ENCODE measurements at regions not wholly inside any gene's neighbourhood (a gene's known extent, or its start where the extent isn't known, plus 50 kb on each side); places are given as distances from the start of the nearest gene placed in this dataset.
A peak's percentile ranks its signal among the peaks of the same experiment; 100 is the strongest.
"Not testable (repeated sequence)": the region's sequence is repeated elsewhere in the genome, so short reads cannot be mapped to it uniquely, and the experiment has no call there.

DNA sequence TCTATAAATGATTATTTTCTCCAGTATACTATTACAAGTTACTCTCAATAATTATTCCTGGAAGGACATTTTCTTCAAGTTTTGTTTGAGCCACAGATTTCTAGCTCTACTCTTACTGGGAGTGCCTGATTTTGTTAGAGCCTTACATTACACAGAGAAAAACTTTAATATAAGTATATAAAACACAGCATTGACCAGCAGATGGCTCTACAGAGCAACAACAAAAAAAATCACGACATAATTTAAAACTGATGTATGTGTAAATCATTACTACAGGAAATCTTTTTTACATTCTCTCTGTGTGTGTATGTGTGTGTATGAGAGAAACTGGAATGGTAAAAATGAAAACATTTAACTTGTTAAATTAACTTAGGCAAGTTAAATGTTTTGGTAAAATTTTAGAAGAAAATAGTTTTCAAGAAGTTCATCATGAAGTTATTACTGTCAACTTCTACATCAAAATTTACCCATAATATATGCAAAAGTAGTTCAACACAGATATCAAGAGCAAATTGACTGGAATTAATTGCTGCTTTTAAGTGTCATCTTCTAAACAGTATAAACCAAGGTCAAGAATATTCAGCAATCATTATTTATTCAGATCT is 103.3 kb downstream of the MDH1 start:
- no peak for DNase-seq (ENCODE audit: low read depth, low spot score)

DNA sequence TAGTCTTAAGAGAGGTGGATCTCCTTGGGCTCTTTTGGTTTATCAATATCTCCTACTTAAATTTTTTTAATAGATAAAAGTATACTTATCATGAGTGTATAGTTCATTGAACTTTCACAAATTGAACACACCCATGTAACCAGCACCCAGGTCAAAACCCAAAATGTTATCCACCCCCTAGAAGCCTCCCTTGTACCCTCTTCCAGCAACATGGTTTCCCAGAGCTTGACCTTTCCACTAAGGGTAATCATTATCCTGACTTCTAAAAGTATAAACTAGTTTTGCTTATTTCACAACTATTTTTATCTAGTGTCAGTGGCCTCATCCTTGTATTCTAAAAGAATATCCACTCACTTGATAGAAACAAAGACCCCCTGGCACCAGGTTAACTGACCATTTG is 106.8 kb downstream of the MDH1 start:
- no peak for DNase-seq (ENCODE audit: low read depth, low spot score)
- no peak overlapping the region for H3K27ac ChIP-seq

More for the DNA sequence above, 103.3 kb downstream of the MDH1 start:
- H3K27ac ChIP-seq: no peak overlapping the region

DNA sequence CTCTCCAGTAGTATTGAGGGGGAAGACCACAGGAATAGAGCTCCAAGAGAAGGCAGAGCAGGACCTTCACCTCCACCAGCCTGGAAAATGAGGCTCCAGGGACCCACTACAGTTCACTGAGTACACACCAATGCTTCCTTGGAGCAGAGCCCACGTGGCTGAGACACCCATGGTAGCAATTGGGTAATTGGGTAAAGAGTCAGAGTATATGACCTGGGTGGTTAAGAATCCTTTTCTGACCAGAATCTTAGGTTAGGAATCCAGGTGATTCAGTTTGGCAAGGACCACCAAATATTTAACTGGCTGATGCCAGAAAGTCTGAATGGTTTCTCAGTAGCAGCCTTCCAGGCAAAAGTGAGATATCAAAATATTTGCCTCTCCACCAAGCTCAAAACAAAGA is 107.7 kb downstream of the MDH1 start:
- DNase-seq (ENCODE audit: low read depth, low spot score): no peak
- no peak overlapping the region for H3K27ac ChIP-seq

DNA sequence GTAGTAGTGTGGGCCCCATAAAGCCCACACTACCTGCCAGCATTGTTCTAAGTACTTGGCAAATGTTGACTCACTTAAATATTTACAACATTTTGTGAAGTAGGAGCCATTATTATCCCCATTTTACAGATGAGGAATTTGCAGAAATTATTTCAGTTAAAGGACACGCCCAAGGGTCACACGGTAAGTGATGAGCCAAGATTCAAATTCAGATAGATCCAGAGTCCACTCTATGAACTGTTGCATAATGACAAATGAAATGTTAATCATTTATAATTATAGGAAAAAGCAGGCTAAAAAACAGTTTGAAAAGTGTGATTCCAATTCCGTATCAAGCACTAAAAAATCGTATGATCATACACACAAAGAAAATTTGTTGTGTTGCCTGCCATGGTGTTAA is 108.4 kb downstream of the MDH1 start:
- H3K27ac ChIP-seq: no peak overlapping the region
- DNase-seq (ENCODE audit: low read depth, low spot score): no peak

DNA sequence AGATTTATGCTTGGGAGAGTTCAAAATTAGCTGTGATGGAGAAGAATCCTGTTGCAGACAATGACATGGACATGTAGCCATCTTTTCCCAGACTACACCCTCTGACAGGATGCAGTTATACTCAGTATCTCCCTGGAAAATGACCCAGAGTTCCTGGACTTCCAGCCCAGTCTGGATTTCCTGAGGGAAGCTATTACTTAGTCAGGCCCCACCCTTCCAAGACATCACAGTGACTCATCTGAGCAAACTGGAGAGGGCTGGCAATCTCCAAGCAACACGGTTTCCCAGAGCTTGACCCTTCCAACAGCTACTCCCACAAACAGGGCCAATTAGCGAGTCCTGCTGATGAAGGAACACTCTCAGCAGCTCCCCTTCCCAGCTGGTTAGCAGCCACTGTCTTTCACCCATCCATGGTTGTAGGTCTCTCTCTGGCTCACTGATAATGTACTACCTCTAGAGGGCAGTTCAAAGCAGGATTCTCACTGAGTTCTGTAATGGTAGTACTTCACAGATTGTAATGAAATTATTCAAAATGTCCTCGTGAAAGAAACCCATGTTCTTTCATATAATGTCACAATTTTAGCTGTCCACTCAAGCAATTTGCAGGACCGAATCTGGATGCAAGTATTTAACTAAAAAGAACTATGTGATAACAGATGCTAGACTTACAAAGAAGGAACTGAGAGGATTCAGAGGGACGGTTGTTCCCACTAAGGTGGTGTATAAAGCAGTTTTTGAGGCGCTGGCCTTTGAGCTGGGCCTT is 110.2 kb downstream of the MDH1 start:
- DNase-seq (ENCODE audit: low read depth, low spot score): peak; percentile 65

DNA sequence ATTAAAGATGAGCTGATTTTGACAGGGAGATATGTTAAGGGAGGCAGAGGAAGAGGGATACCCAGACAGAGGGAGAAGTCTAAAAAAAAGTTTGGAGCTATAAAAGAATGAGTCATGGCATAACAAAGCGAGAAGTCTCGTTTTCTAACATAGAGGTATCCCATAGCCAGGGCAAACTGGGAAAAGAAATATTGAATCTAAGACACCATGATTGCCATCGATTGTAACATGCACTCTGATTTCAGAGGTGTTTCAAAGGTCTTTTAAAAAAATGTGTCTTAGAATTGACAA is 110.7 kb downstream of the MDH1 start:
- peak overlapping the region; percentile 91 for H3K27ac ChIP-seq
- no peak for DNase-seq (ENCODE audit: low read depth, low spot score)

More for the DNA sequence above, 110.2 kb downstream of the MDH1 start:
- peak overlapping the region; percentile 91 for H3K27ac ChIP-seq

DNA sequence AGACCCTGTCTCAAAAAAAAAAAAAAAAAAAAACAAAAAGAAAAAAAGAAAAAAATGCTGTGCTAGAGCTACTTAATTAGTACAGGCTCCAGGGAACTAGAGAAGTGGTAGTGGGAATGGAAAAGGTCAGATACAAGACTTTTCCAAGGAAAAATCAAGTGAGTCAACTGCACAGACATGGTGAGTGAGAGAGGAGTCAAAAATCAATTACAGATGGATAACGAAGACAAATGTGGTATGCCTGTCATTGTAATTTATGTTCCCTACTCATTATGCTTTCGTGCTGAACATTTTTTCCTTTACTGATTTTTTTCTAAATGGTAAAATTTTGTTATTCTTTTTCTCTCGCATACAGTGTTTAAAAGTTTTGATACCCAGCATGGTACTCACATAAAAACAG is 111.5 kb downstream of the MDH1 start:
- no peak overlapping the region for H3K27ac ChIP-seq
- DNase-seq (ENCODE audit: low read depth, low spot score): no peak

DNA sequence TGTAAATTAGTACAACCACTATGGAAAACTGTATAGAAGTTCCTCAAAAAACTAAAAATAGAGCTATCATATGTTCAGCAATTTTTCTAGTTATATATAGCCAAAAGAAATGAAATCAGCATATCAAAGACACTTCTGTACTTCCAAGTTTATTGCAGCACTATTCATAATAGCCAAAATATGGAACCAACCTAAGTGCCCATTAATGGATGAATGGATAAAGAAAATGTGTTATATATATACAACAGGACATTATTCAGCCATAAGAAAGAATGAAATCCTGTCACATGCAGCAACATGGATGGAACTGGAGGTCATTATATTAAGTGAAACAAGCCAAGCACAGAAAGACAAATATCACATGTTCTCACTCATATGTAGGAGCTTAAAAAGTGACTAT is 112.6 kb downstream of the MDH1 start:
- no peak for DNase-seq (ENCODE audit: low read depth, low spot score)
- no peak overlapping the region for H3K27ac ChIP-seq

DNA sequence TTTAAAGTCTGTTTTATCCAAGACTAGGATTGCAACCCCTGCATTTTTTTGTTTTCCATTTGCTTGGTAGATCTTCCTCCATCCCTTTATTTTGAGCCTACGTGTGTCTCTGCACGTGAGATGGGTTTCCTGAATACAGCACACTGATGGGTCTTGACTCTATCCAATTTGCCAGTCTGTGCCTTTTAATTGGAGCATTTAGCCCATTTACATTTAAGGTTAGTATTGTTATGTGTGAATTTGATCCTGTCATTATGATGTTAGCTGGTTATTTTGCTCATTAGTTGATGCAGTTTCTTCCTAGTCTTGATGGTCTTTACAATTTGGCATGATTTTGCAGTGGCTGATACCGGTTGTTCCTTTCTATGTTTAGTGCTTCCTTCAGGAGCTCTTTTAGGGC is 117.3 kb downstream of the MDH1 start:
- DNase-seq (ENCODE audit: low read depth, low spot score): not testable (repeated sequence)

DNA sequence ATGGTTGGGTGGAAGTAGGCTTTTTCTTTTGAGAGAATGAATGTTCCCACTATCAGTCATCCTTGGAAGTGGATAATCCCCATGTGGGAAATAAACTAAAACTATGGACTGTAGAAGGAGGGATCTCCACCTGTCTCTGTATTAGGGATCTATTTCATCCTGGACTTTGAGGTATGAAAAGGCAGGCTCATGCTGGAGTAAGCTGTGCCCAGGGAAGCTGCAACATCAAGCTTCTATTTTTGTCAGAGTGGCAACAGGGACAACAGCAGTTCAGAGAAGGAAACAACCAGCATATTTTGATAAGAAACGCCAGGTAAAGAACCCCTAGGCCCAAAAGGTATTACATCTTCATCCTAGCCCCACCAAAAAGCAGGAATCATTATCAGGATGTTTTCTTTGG is 122.0 kb downstream of the MDH1 start:
- no peak for DNase-seq (ENCODE audit: low read depth, low spot score)
- no peak overlapping the region for H3K27ac ChIP-seq

More for the DNA sequence above, 117.3 kb downstream of the MDH1 start:
- not testable (repeated sequence) for H3K27ac ChIP-seq

DNA sequence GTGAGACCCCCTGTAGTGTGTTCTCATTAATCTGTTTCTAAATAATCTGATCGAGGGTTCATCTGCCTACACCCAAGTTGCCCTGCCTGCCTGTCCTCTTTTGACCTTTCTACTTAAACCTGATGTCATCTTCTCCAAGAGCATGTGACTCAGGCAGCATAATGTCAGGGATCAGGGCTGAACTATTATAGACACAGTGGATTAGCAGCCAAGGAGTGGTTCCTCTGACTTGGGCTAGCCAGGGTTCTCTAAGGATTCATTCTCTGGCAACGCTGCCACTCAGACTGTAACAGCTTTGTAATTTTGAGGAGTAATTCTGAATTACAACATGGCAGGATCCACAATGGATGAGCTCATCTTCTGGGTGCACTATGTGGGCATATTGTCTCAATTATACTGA is 124.0 kb downstream of the MDH1 start:
- H3K27ac ChIP-seq: peak overlapping the region; percentile 50
- DNase-seq (ENCODE audit: low read depth, low spot score): no peak

DNA sequence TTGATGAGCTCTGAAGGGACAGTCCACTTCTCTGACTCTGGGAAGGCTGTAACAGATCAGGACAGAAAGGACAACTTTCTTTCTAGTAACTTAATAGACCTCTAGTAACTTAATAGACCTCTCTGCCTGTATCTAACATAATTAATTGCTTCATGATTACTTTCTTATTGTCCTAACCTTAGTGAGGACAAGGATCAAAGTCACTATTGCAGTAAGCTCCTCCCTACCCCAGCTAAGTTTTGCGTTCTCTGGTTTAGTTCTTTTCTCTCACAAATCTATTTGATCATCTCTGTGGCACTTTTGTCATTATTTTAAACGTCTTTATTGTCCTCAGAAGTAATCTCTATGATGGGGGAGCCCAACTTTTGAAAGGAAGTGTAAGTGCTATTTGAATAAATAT is 125.5 kb upstream of the UGP2 start:
- no peak for DNase-seq (ENCODE audit: low read depth, low spot score)
- no peak overlapping the region for H3K27ac ChIP-seq

DNA sequence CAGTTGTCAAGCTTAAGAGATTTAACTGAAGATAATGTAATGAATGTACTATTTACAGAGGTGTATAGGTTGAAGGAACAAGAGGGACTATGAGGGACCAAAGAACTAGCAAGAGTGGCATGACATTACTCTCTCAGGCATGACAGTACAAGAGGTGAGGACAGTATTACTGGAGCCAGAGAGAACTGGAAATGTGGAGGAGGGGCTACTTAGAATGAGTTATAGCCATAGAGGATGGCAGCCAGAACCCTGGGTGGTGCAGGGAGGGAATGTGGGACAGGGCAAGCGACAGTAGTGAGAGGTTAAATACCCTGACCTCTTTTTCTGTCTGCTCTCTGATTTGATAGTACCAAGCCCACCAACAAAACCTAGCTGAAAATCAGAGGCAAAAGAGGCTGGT is 122.6 kb upstream of the UGP2 start:
- DNase-seq (ENCODE audit: low read depth, low spot score): no peak
- no peak overlapping the region for H3K27ac ChIP-seq

DNA sequence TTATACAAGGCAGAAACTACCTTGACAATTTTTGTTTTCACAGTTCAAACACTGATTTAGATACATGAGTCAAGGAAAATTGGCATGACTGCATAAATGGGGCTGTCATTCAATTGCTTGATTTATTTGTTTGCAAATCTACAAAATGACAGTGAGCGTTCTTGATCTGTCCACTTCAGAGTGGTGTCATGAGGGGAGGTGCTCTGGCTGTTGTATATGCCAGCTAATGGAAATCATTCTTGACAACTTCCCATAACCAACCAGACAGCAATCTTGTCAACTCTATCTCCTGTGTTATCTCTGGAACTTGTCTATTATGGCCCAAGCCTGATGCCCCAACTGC is 120.6 kb upstream of the UGP2 start:
- H3K27ac ChIP-seq: no peak overlapping the region
- no peak for DNase-seq (ENCODE audit: low read depth, low spot score)

DNA sequence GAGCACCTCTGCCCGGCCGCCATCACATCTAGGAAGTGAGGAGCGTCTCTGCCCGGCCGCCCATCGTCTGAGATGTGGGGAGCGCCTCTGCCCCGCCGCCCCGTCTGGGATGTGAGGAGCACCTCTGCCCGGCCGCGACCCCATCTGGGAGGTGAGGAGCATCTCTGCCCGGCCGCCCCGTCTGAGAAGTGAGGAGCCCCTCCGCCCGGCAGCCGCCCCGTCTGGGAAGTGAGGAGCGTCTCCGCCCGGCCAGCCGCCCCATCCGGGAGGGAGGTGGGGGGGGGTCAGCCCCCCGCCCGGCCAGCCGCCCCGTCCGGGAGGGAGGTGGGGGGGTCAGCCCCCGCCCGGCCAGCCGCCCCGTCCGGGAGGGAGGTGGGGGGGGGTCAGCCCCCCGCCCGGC is 119.4 kb upstream of the UGP2 start:
- not testable (repeated sequence) for H3K27ac ChIP-seq; DNase-seq (ENCODE audit: low read depth, low spot score)

DNA sequence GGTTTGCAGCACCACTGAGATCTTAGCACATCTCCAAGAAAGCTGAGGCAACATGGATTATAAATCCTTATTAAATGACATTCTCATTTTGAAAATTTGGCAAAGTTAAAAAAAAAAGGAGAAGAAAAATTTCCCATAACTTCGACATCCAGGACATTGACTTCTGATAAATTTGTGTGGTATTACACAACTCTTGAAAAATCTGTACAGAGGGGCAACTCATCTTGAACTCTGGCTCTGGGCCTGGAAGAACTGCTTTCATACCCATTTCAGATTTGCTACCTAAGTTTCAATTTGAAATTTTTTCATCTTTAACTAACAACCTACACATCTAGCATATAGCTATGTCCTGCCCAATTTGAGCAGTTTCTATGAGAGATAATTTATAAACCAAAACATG is 118.0 kb upstream of the UGP2 start:
- DNase-seq (ENCODE audit: low read depth, low spot score): no peak
- H3K27ac ChIP-seq: no peak overlapping the region

DNA sequence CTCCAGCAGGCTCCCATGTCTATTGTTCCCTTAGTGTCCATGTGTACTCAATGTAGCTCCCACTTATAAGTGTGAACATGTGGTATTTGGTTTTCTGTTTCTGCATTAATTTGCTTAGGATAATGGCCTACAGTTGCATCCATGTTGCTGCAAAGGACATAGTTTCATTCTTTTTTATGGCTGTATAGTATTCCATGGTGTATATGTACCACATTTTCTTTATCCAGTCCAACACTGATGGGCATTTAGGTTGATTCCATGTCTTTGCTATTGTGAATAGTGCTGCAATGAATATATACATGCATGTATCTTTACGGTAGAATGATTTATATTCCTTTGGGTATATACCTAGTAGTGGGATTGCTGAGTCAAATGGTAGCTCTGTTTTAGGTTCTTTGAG is 116.5 kb upstream of the UGP2 start:
- not testable (repeated sequence) for H3K27ac ChIP-seq; DNase-seq (ENCODE audit: low read depth, low spot score)

DNA sequence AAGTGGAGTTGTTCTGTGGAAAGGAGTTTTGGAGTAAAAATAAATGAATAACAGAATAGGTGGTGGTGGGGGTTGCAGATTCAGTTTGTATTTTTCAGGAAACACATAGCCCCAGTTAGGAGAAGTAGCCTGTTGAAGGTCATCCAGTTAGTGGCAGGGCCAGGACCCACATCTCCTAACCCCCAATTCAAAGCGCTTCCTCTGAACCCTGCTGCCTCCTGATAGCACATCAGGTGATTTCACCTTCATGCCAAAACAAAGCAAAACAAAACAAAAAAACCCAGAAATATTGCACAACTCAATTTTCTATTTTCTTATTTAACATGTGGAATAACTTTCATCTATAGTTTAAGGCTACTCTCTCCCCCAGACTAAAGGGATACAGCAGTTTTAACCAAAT is 112.3 kb upstream of the UGP2 start:
- H3K27ac ChIP-seq: no peak overlapping the region
- DNase-seq (ENCODE audit: low read depth, low spot score): no peak

DNA sequence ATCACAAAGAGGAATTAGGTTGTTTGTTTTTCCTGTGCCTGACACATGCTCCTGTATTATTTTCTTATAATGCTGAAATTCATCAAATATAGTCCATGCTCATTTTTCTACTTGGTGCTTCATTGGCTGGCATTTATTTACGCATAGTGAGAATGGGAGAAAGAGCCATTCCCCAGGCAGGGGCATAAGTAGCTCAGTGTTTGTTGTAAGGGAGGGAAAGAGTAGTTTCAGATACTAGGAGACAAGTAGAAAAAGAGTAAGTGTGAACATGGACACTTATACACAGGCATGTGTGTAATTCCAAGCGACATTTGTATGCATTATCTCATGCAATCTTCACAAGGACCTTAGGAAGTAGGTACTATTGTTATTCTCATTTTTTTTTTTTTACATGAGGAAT is 111.9 kb upstream of the UGP2 start:
- no peak overlapping the region for H3K27ac ChIP-seq
- no peak for DNase-seq (ENCODE audit: low read depth, low spot score)

DNA sequence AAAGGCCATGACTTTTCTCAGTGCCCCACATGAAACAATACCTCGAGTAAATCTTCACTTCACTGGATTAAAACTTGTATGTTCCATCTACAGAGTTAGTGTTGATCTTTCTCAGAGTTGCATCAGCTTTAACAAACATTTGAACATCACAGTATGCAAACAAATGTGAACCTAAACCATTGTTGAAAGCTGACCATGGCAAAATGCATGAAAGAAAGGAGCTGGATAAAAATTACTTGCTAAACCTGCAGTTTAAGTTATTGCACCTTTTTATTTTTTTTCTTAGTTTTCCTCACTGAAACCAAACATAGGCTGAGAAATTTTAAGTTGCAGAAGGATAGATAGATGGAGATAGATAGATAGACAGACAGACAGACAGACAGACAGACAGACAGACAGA is 107.2 kb upstream of the UGP2 start:
- H3K27ac ChIP-seq: peak overlapping the region; percentile 97

DNA sequence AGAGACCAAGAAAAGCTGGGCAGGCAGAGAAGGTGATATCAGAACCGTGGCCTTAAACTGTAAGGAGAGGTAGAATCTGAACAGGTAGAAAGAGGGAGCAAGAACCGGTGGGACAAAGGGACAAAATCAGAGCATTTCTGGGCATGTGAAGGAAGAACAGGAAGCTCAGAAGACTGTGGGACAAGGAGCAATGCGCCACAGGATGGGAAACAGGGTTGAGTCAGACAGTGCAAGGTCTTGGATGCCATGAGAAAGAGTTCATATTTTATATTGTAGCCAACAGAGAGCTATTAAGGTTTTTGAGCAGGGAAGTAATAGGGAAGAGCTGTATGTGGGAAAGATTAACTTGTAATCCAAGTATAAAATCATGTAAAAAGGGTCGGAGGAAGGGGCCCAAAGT is 106.4 kb upstream of the UGP2 start:
- DNase-seq (ENCODE audit: low read depth, low spot score): no peak
- H3K27ac ChIP-seq: peak overlapping the region; percentile 97

More for the DNA sequence above, 107.2 kb upstream of the UGP2 start:
- no peak for DNase-seq (ENCODE audit: low read depth, low spot score)

DNA sequence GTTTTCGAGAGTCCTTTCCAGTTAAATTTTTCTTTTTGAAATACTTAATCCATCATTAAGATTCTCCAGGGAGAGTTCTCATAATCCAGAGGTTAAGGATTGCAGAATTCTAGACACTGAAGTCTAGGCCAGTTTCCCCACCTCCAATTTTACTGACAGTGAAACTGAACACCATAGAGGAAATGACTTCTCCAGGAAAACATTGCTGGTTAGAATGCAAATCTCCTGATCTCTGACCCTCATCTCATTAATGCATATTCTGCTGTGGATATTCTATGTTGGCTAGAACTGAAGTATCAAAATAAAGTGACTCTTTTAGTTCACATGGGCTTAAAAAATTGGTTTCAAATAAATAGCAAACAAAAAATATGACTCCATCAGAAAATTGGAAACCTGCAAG is 105.8 kb upstream of the UGP2 start:
- H3K27ac ChIP-seq: peak overlapping the region; percentile 97
- no peak for DNase-seq (ENCODE audit: low read depth, low spot score)

Measured in epithelial cell of prostate (primary cell).